HepG2 (cell line): ENCODE measurements at regions not wholly inside any gene's neighbourhood (a gene's known extent, or its start where the extent isn't known, plus 50 kb on each side); places are given as distances from the start of the nearest gene placed in this dataset.

Experiments used
- ATAC-seq: fragments of 200-7000 bp; cut with Tn5 transposase; 3 replicates; pipeline ENCODE4 v1.9.1; 2020; ENCODE audit warnings: mild to moderate bottlenecking, moderate library complexity
- BruUV-seq: library from RNA; stranded (reverse); fragments of 400-500 nt; replicated peaks from 2 replicates; lab custom pipeline; 2021; lab: Mats Ljungman, UMichigan
- CTCF ChIA-PET: fragments of 300-600 bp; formaldehyde crosslinking; extraction: SDS; loops from one replicate; lab custom pipeline; 2021; ENCODE audit warnings: low total read pairs, inconsistent platforms, low intra/inter-chr PET ratio; lab: Yijun Ruan, JAX
- POLR2A ChIA-PET: fragments of 350-600 bp; sonication (Branson Sonifier 250); formaldehyde crosslinking; loops from one replicate; lab custom pipeline; 2020; ENCODE audit warnings: antibody characterized with exemption, inconsistent platforms; lab: Yijun Ruan, JAX
- DNase-seq: peaks from one replicate; pipeline ENCODE4 v3.0.0-alpha.2; 2015; ENCODE audit warnings: low spot score
- FAIRE-seq: peaks from 3 replicates; lab custom pipeline; 2011; peaks lifted over from hg19 to GRCh38; lab: Jason Lieb, UNC
- H2AFZ ChIP-seq: one replicate; pipeline ENCODE4 v1.6.1; 2011; ENCODE audit warnings: low read length, inconsistent platforms
- H3K27ac ChIP-seq: fragments of 300-600 bp; 3 replicates; pipeline ENCODE4 v1.8.0; 2011; ENCODE audit warnings: mixed run types, mild to moderate bottlenecking, mixed read lengths, low read length, inconsistent platforms; ENCODE audit not compliant: insufficient read depth; ENCODE audit errors: extremely low read length
- H3K27me3 ChIP-seq, 2 experiments: fragments of 200-600 bp in 1 of 2; 2 replicates in 1 of 2; 3 replicates in 1 of 2; pipeline versions ENCODE4 v1.6.0 to v1.8.0; 2011; ENCODE audit warnings: low read length in 2 of 2, mild to moderate bottlenecking in 2 of 2, moderate library complexity in 2 of 2, inconsistent platforms in 1 of 2; ENCODE audit not compliant: insufficient read depth in 2 of 2, control insufficient read depth in 1 of 2
- H3K36me3 ChIP-seq, 2 experiments: fragments of 200-600 bp in 1 of 2; replicated peaks in 1 of 2; 2 replicates in 1 of 2; 3 replicates in 1 of 2; pipeline versions ENCODE4 v1.5.1 to v1.8.0; 2011; ENCODE audit warnings: low read length in 2 of 2, inconsistent platforms in 1 of 2; ENCODE audit not compliant: insufficient read depth in 2 of 2, control insufficient read depth in 1 of 2
- H3K4me1 ChIP-seq: 2 replicates; pipeline ENCODE4 v1.5.1; 2012; ENCODE audit warnings: low read length, inconsistent platforms; ENCODE audit not compliant: insufficient read depth
- H3K4me2 ChIP-seq: 2 replicates; pipeline ENCODE4 v1.6.0; 2011; ENCODE audit warnings: low read depth, low read length, inconsistent platforms
- H3K4me3 ChIP-seq, 3 experiments: fragments of 200-600 bp in 1 of 3; sonication (generic), shearing (Covaris generic) in 1 of 3; replicated peaks in 1 of 3; 2 replicates each; pipeline ENCODE4 v1.5.1; 2011 to 2016; ENCODE audit warnings: low read length in 3 of 3, inconsistent platforms in 2 of 3, low read depth in 2 of 3, mild to moderate bottlenecking in 2 of 3, control low read depth in 1 of 3, mixed read lengths in 1 of 3; ENCODE audit not compliant: insufficient read depth in 1 of 3
- H3K79me2 ChIP-seq: one replicate; pipeline ENCODE4 v1.6.1; 2011; ENCODE audit warnings: low read length, inconsistent platforms; ENCODE audit not compliant: insufficient read depth
- H3K9ac ChIP-seq: 2 replicates; pipeline ENCODE4 v1.6.0; 2011; ENCODE audit warnings: mild to moderate bottlenecking, low read depth, low read length, inconsistent platforms; ENCODE audit not compliant: insufficient read depth
- H3K9me3 ChIP-seq: 2 replicates; pipeline ENCODE4 v1.5.1; 2012; ENCODE audit warnings: mild to moderate bottlenecking, low read length
- H4K20me1 ChIP-seq: 2 replicates; pipeline ENCODE4 v1.6.0; 2011; ENCODE audit warnings: inconsistent platforms, mild to moderate bottlenecking, low read length, moderate library complexity; ENCODE audit not compliant: insufficient read depth
- ATF5 ChIP-seq: sonication (generic); formaldehyde crosslinking; IDR thresholded peaks from 2 replicates; pipeline ENCODE4 v1.4.0; 2020; ENCODE audit warnings: mild to moderate bottlenecking, low read depth, missing genetic modification reagents
- ATF7-NPFF ChIP-seq: sonication (generic); formaldehyde crosslinking; IDR thresholded peaks from 2 replicates; pipeline ENCODE4 v1.8.1; 2023; ENCODE audit warnings: mild to moderate bottlenecking, low read depth, missing genetic modification reagents, moderate library complexity
- CBFB ChIP-seq: sonication (generic); formaldehyde crosslinking; IDR thresholded peaks from 2 replicates; pipeline ENCODE4 v1.4.0; 2020; ENCODE audit warnings: missing genetic modification reagents
- FOXC1 ChIP-seq: sonication (generic); formaldehyde crosslinking; IDR thresholded peaks from 2 replicates; pipeline ENCODE4 v1.8.0; 2022; ENCODE audit warnings: mild to moderate bottlenecking, missing genetic modification reagents, borderline replicate concordance
- HCFC1 ChIP-seq: fragments of 150-350 bp; IDR thresholded peaks from 2 replicates; pipeline ENCODE4 v1.6.1; 2014; ENCODE audit warnings: low read depth, low read length
- TBL1XR1 ChIP-seq: fragments of 150-350 bp; IDR thresholded peaks from 2 replicates; pipeline ENCODE4 v1.6.1; 2014; ENCODE audit warnings: borderline replicate concordance, low read length; ENCODE audit not compliant: partially characterized antibody
- THAP9 ChIP-seq: sonication (generic); formaldehyde crosslinking; IDR thresholded peaks from 2 replicates; pipeline ENCODE4; 2020; ENCODE audit warnings: missing genetic modification reagents, mild to moderate bottlenecking, borderline replicate concordance
- ZHX2 ChIP-seq, 2 experiments: sonication (generic) in 1 of 2; formaldehyde crosslinking in 1 of 2; IDR thresholded peaks; 2 replicates each; pipeline versions ENCODE4 v1.6.1 to v1.9.0; 2014 to 2022; ENCODE audit warnings: antibody characterized with exemption in 1 of 2, borderline replicate concordance in 1 of 2, inconsistent platforms in 1 of 2, low read depth in 1 of 2, missing genetic modification reagents in 1 of 2
- ZNF430 ChIP-seq: sonication (generic); formaldehyde crosslinking; IDR thresholded peaks from 2 replicates; pipeline ENCODE4 v1.9.0; 2021; ENCODE audit warnings: mild to moderate bottlenecking, missing genetic modification reagents
- ZNF567 ChIP-seq: sonication (generic); formaldehyde crosslinking; IDR thresholded peaks from 2 replicates; pipeline ENCODE4 v1.8.1; 2023; ENCODE audit warnings: mild to moderate bottlenecking, missing genetic modification reagents, borderline replicate concordance
- ZNF709 ChIP-seq: sonication (generic); formaldehyde crosslinking; IDR thresholded peaks from 2 replicates; pipeline ENCODE4 v1.5.0; 2020; ENCODE audit warnings: mild to moderate bottlenecking, missing genetic modification reagents
- WGBS: methylation state at CpG from one replicate; pipeline ENCODE4 v1.1.6; 2017; ENCODE audit warnings: low lambda C conversion rate; 5-methylcytosine and 5-hydroxymethylcytosine counted together
- in situ Hi-C: cut with HindIII; loops from 2 replicates; pipeline ENCODE4 v1.10.0; 2017; ENCODE audit warnings: low pct_unique_long_range_greater_than_20kb; ENCODE audit not compliant: extremely low pct_ligation_motif_present
- intact Hi-C: fragments of 100-400 bp; cut with micrococcal nuclease; formaldehyde crosslinking; loops from one replicate; pipeline ENCODE4 v1.10.0; 2022; ENCODE audit not compliant: unreplicated experiment

GRCh38 chr3:117665296-117665695 lies 955.7 kb downstream of the TUSC7 start:
- no peak overlapping the region for H2AFZ ChIP-seq
- no peak for FAIRE-seq
- no peaks in the 10 kb centered on the region for H3K4me1 ChIP-seq
- no peak overlapping the region for H3K4me2 ChIP-seq
- no peak overlapping the region for H3K9ac ChIP-seq
- no peaks in the 10 kb centered on the region for H3K79me2 ChIP-seq
- no peak overlapping the region for H3K4me3 ChIP-seq
- BruUV-seq: no TSS peak
- no peak overlapping the region for H3K27ac ChIP-seq
- in situ Hi-C loops: no loop called here
- no peaks in the 10 kb centered on the region for H3K27me3 ChIP-seq
- DNase-seq: no peak
- no peaks in the 10 kb centered on the region for H3K36me3 ChIP-seq
- H4K20me1 ChIP-seq: no peaks in the 10 kb centered on the region
- no peak for TF ChIP-seq TBL1XR1
- TF ChIP-seq ZNF567 (CRISPR knock-in tag): no peak
- no peak for TF ChIP-seq ZNF430 (CRISPR knock-in tag)
- TF ChIP-seq ATF5 (CRISPR knock-in tag): no peak
- TF ChIP-seq ZHX2 (IDR thresholded peaks at IDR 0.05; ENCODE audit: low read depth): no peak
- TF ChIP-seq ZHX2 (CRISPR knock-in tag; IDR thresholded peaks at IDR 0.05; ENCODE audit: borderline replicate concordance): no peak
- no peak for TF ChIP-seq ATF7-NPFF (CRISPR knock-in tag)
- TF ChIP-seq HCFC1: no peak
- TF ChIP-seq THAP9 (CRISPR knock-in tag): no peak
- TF ChIP-seq CBFB (CRISPR knock-in tag): no peak
- TF ChIP-seq ZNF709 (CRISPR knock-in tag): no peak
- no peak for TF ChIP-seq FOXC1 (CRISPR knock-in tag)
- H3K9me3 ChIP-seq: no peaks in the 10 kb centered on the region
- ChIA-PET POLR2A (no interaction called here), CTCF (no interaction called here)
- WGBS: 0% methylated on average over 2 of the region's 4 CpGs
- no peak for ATAC-seq
- intact Hi-C loops: no loop called here
